VCaP (cell line): ENCODE measurements at regions not wholly inside any gene's neighbourhood (a gene's known extent, or its start where the extent isn't known, plus 50 kb on each side); places are given as distances from the start of the nearest gene placed in this dataset.
"Not testable (repeated sequence)": the region's sequence is repeated elsewhere in the genome, so short reads cannot be mapped to it uniquely, and the experiment has no call there.

ENCODE experiments used
- H3K27ac ChIP-seq: fragments of 450-650 bp; 2 replicates; pipeline ENCODE4 v1.5.1; 2017
- TF ChIP-seq, protein P1 (sequence below): fragments of 450-650 bp; conservative IDR thresholded peaks from 2 replicates; pipeline ENCODE4 v1.5.1; 2017; ENCODE audit warnings: mild to moderate bottlenecking, moderate library complexity

DNA sequence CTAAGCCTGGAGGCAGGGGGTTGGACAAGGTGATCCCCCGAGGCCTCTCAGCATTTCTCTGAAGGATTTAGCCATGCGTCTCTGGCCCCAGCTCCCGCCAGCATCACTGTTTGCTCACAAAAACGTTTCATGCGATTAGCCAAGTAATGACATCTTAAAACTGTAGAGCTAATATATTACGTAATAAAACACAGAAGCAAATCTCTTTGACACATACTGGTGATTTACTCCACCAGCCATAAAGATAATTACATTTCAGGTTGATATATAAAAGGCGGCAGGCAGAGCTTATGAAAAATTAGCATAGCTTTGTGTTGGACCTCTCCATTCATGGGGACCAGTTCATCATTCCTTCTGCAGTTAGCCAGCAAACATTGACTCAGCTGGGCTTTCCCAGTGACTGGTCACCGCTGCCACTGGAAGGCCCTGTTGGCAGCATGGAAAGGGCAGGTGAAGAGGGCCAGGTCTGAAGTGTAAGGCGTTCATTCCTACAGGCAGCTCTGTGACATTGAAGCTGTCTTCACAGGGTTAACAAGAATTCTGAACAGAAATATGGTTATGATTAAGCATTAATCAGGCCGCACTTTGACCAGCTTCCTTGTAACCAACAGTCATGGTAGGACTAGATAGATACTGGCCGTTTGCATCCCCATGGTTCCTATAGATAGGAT lies 150.3 kb downstream of the NECTIN1 start:
- TF ChIP-seq, protein P1, sequence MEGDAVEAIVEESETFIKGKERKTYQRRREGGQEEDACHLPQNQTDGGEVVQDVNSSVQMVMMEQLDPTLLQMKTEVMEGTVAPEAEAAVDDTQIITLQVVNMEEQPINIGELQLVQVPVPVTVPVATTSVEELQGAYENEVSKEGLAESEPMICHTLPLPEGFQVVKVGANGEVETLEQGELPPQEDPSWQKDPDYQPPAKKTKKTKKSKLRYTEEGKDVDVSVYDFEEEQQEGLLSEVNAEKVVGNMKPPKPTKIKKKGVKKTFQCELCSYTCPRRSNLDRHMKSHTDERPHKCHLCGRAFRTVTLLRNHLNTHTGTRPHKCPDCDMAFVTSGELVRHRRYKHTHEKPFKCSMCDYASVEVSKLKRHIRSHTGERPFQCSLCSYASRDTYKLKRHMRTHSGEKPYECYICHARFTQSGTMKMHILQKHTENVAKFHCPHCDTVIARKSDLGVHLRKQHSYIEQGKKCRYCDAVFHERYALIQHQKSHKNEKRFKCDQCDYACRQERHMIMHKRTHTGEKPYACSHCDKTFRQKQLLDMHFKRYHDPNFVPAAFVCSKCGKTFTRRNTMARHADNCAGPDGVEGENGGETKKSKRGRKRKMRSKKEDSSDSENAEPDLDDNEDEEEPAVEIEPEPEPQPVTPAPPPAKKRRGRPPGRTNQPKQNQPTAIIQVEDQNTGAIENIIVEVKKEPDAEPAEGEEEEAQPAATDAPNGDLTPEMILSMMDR = no peak
- H3K27ac ChIP-seq = no peak overlapping the region

DNA sequence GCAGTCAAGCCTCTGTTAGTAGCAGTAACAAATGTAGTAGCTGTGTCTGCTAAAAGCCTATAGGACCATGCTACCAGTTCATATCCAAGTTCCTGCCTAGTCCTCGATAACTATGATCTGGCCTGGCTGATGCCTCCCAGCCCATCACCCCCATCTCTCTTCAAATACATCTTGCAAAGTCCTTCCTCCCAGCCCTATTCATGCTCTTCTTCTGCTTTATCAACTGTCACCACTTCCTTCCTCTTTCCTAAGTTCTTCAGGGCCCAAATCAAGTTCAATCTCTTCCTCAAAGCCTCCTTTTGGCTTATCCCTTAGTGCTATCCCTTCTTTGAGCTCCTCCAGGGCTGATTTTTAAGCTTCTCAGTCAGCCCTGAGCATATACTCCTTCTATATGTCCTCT lies 150.9 kb upstream of the THY1 start:
- TF ChIP-seq, protein P1 = no peak
- no peak overlapping the region for H3K27ac ChIP-seq

GRCh38 chr11:119572481-119573424 lies 149.8 kb upstream of the THY1 start:
- TF ChIP-seq, protein P1 = no peak
- no peak overlapping the region for H3K27ac ChIP-seq

DNA sequence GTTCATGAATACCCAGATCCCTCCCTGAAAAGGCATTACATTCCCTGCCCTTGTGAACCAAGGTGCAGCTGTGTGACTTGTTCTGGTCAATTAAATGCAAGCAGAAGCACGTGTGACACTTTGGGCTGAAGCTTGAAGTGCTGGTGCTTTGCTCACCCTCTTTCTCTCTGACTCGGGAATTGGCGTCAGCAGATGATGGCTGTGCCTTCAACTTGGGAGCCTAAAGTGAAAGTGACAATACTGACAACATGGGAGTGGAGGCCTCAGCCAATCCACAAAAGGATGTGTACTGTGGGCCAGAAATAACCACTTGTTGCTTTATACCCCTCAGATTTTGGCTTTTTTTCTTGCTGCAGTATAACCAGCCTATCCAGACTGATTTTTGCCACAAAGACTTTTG lies 148.3 kb upstream of the THY1 start:
- TF ChIP-seq, protein P1 = no peak
- no peak overlapping the region for H3K27ac ChIP-seq

GRCh38 chr11:119567688-119568582 lies 145.0 kb upstream of the THY1 start:
- no peak overlapping the region for H3K27ac ChIP-seq
- TF ChIP-seq, protein P1 = no peak

- no peak overlapping the region for H3K27ac ChIP-seq
- TF ChIP-seq, protein P1 = no peak
Observed at GRCh38 chr11:119566319-119566718, 143.3 kb upstream of the THY1 start.

GRCh38 chr11:119565693-119566092 lies 142.7 kb upstream of the THY1 start:
- not testable (repeated sequence) for H3K27ac ChIP-seq
